ENCODE measurements at regions not wholly inside any gene's neighbourhood (a gene's known extent, or its start where the extent isn't known, plus 50 kb on each side); places are given as distances from the start of the nearest gene placed in this dataset.
"Not testable (repeated sequence)": the region's sequence is repeated elsewhere in the genome, so short reads cannot be mapped to it uniquely, and the experiment has no call there.

- H2BK20ac ChIP-seq (ENCODE audit: low read depth, low read length); H2BK5ac ChIP-seq (ENCODE audit: low read depth, low read length, poor library complexity, severe bottlenecking); H3K4me2 ChIP-seq (ENCODE audit: low read depth, low read length); H3K79me1 ChIP-seq (ENCODE audit: low read depth in 1 of 2, low read length in 2 of 2); H2AK9ac ChIP-seq (replicated peaks; ENCODE audit: low read depth, low read length, poor library complexity); BruUV-seq (replicated peaks); H3K9me3 ChIP-seq (ENCODE audit: control insufficient read depth, insufficient read depth, low read length); H3K4ac ChIP-seq (ENCODE audit: low read depth, low read length); H3K23ac ChIP-seq (ENCODE audit: low read depth, low read length); H4K20me1 ChIP-seq (ENCODE audit: insufficient read depth, low read length); H4K5ac ChIP-seq (ENCODE audit: low read depth, low read length); H3K27ac ChIP-seq (ENCODE audit: insufficient read depth, low read length); H3K14ac ChIP-seq (replicated peaks; ENCODE audit: low read depth, low read length); H2BK15ac ChIP-seq (ENCODE audit: low read depth, low read length); ATAC-seq (ENCODE audit: low read depth); intact Hi-C loops (cut with micrococcal nuclease); dilution Hi-C loops (cut with HindIII; ENCODE audit: low sequenced_read_pairs, unreplicated experiment); H4K91ac ChIP-seq (ENCODE audit: insufficient read depth, low read depth, low read length); H3K9me1 ChIP-seq (ENCODE audit: insufficient read depth, low read length); H2AK5ac ChIP-seq (ENCODE audit: low read depth, low read length); in situ Hi-C loops (cut with MboI; ENCODE audit: low sequenced_read_pairs); H3K18ac ChIP-seq (ENCODE audit: low read depth, low read length); H4K8ac ChIP-seq (ENCODE audit: low read depth in 2 of 2, low read length in 2 of 2); H3K9ac ChIP-seq (ENCODE audit: low read depth, low read length); H3K56ac ChIP-seq (ENCODE audit: extremely low read depth, insufficient read depth, low read length); H2BK120ac ChIP-seq (ENCODE audit: low read depth, low read length); H3K27me3 ChIP-seq (ENCODE audit: control insufficient read depth, insufficient read depth, low read length); POLR2A ChIA-PET (ENCODE audit: unreplicated experiment); H2AFZ ChIP-seq (replicated peaks; ENCODE audit: low read length, poor library complexity); H3K36me3 ChIP-seq (ENCODE audit: control insufficient read depth, insufficient read depth, low read length); H3K4me3 ChIP-seq (ENCODE audit: insufficient read depth, low read depth, low read length); DNase-seq; H3K4me1 ChIP-seq (ENCODE audit: control insufficient read depth, insufficient read depth, low read length); CTCF ChIA-PET: not testable (repeated sequence)
- WGBS, 2 experiments (ENCODE audit: extremely low coverage in 2 of 2, insufficient read length in 1 of 2), result no CpG with 5 or more reads among the region's 16 CpGs
These were observed 188.8 kb downstream of the SPRY2 start for GRCh38 chr13:80152142-80152541.

Measured in IMR-90 (cell line).